Activated CD4-positive, CD25-positive, alpha-beta regulatory T cell treated with anti-CD3 and anti-CD28 coated beads, Interleukin-2, amount 50 U/mL, for 24 hours (primary cell): ENCODE measurements at regions not wholly inside any gene's neighbourhood (a gene's known extent, or its start where the extent isn't known, plus 50 kb on each side); places are given as distances from the start of the nearest gene placed in this dataset.
"Not testable (repeated sequence)": the region's sequence is repeated elsewhere in the genome, so short reads cannot be mapped to it uniquely, and the experiment has no call there.

Experiments used
- ATAC-seq, 2 donors: fragments of 150-1000 bp; cut with Tn5 transposase; one replicate each; pipeline ENCODE4 v1.10.0; 2021; ENCODE audit warnings: mild to moderate bottlenecking in 1 of 2, moderate library complexity in 1 of 2

- ATAC-seq = no peak
Measured at GRCh38 chr12:58668233-58668632, 252.1 kb downstream of the LRIG3 start.

GRCh38 chr12:58668871-58669270, 251.4 kb downstream of the LRIG3 start:
- ATAC-seq = no peak

- ATAC-seq = no peak
Measured at GRCh38 chr12:58670623-58671022, 249.7 kb downstream of the LRIG3 start.

GRCh38 chr12:58671196-58671595, 249.1 kb downstream of the LRIG3 start:
- no peak for ATAC-seq

- no peak for ATAC-seq
Measured at GRCh38 chr12:58673021-58673420, 247.3 kb downstream of the LRIG3 start.

- ATAC-seq = not testable (repeated sequence)
Measured at GRCh38 chr12:58677833-58678232, 242.5 kb downstream of the LRIG3 start.

GRCh38 chr12:58678753-58679152, 241.6 kb downstream of the LRIG3 start:
- ATAC-seq = no peak

- no peak for ATAC-seq
Measured at GRCh38 chr12:58681730-58682129, 238.6 kb downstream of the LRIG3 start.

- ATAC-seq = no peak
Measured at GRCh38 chr12:58695263-58695662, 225.0 kb downstream of the LRIG3 start.

- ATAC-seq = no peak
Measured at GRCh38 chr12:58701536-58701935, 218.8 kb downstream of the LRIG3 start.

GRCh38 chr12:58703866-58704265, 216.4 kb downstream of the LRIG3 start:
- no peak for ATAC-seq

- not testable (repeated sequence) for ATAC-seq
Measured at GRCh38 chr12:58704770-58705169, 215.5 kb downstream of the LRIG3 start.

GRCh38 chr12:58710901-58711300, 209.4 kb downstream of the LRIG3 start:
- ATAC-seq = no peak

- no peak for ATAC-seq
Measured at GRCh38 chr12:58711974-58712373, 208.3 kb downstream of the LRIG3 start.

- no peak for ATAC-seq
Measured at GRCh38 chr12:58712976-58713375, 207.3 kb downstream of the LRIG3 start.

GRCh38 chr12:58719161-58719560, 201.1 kb downstream of the LRIG3 start:
- no peak for ATAC-seq

GRCh38 chr12:58720421-58720820, 199.9 kb downstream of the LRIG3 start:
- no peak for ATAC-seq

- ATAC-seq = no peak
Measured at GRCh38 chr12:58725400-58726105, 194.8 kb downstream of the LRIG3 start.

- ATAC-seq = no peak
Measured at GRCh38 chr12:58727521-58727920, 192.8 kb downstream of the LRIG3 start.

GRCh38 chr12:58728397-58728796, 191.9 kb downstream of the LRIG3 start:
- no peak for ATAC-seq

- no peak for ATAC-seq
Measured at GRCh38 chr12:58731096-58731495, 189.2 kb downstream of the LRIG3 start.

- no peak for ATAC-seq
Measured at GRCh38 chr12:58732894-58733293, 187.4 kb downstream of the LRIG3 start.

GRCh38 chr12:58741226-58741625, 179.1 kb downstream of the LRIG3 start:
- ATAC-seq = no peak

- ATAC-seq = no peak
Measured at GRCh38 chr12:58745348-58746125, 174.8 kb downstream of the LRIG3 start.
